IMR-90 (cell line): ENCODE measurements at regions not wholly inside any gene's neighbourhood (a gene's known extent, or its start where the extent isn't known, plus 50 kb on each side); places are given as distances from the start of the nearest gene placed in this dataset.

Experiments used
- ATAC-seq: fragments of 200-7000 bp; cut with Tn5 transposase; 2 replicates; pipeline ENCODE4 v1.9.1; 2020; ENCODE audit warnings: low read depth, mild to moderate bottlenecking, moderate library complexity
- BruUV-seq: library from RNA; stranded (reverse); fragments of 400-500 nt; replicated peaks from 2 replicates; lab custom pipeline; 2021; lab: Mats Ljungman, UMichigan
- CTCF ChIA-PET: fragments of 300-600 bp; formaldehyde crosslinking; extraction: SDS; loops from one replicate; lab custom pipeline; 2021; ENCODE audit warnings: antibody characterized with exemption; lab: Yijun Ruan, JAX
- POLR2A ChIA-PET: fragments of 300-600 bp; sonication (Branson Sonifier 250); formaldehyde crosslinking; loops from one replicate; lab custom pipeline; 2022; ENCODE audit warnings: antibody characterized with exemption; ENCODE audit not compliant: unreplicated experiment; lab: Charles Lee
- DNase-seq: peaks from one replicate; pipeline ENCODE4 v3.0.0; 2013
- H2AFZ ChIP-seq: replicated peaks from 2 replicates; pipeline ENCODE3; 2013; ENCODE audit warnings: low read length, mild to moderate bottlenecking; ENCODE audit not compliant: poor library complexity
- H2AK5ac ChIP-seq: 2 replicates; pipeline ENCODE4 v1.6.1; 2013; ENCODE audit warnings: low read depth, low read length, inconsistent platforms
- H2AK9ac ChIP-seq: replicated peaks from 2 replicates; pipeline ENCODE3; 2013; ENCODE audit warnings: mild to moderate bottlenecking, low read depth, low read length, moderate library complexity; ENCODE audit not compliant: poor library complexity
- H2BK120ac ChIP-seq: 2 replicates; pipeline ENCODE4 v1.6.1; 2013; ENCODE audit warnings: low read depth, low read length, inconsistent platforms
- H2BK15ac ChIP-seq: 3 replicates; pipeline ENCODE4 v1.6.1; 2013; ENCODE audit warnings: low read depth, low read length, inconsistent platforms
- H2BK20ac ChIP-seq: 2 replicates; pipeline ENCODE4 v1.6.1; 2013; ENCODE audit warnings: low read depth, mild to moderate bottlenecking, inconsistent platforms, low read length, moderate library complexity
- H2BK5ac ChIP-seq: 2 replicates; pipeline ENCODE4 v1.6.1; 2013; ENCODE audit warnings: mild to moderate bottlenecking, low read depth, low read length, inconsistent platforms; ENCODE audit not compliant: poor library complexity, severe bottlenecking
- H3K14ac ChIP-seq: replicated peaks from 2 replicates; pipeline ENCODE4 v1.6.1; 2013; ENCODE audit warnings: low read depth, low read length, inconsistent platforms
- H3K18ac ChIP-seq: 2 replicates; pipeline ENCODE4 v1.6.1; 2013; ENCODE audit warnings: low read depth, low read length, control low read depth
- H3K23ac ChIP-seq: 2 replicates; pipeline ENCODE4 v1.6.1; 2013; ENCODE audit warnings: low read depth, low read length, inconsistent platforms
- H3K27ac ChIP-seq: 2 replicates; pipeline ENCODE4 v1.5.1; 2013; ENCODE audit warnings: mild to moderate bottlenecking, control low read depth, low read length; ENCODE audit not compliant: insufficient read depth
- H3K27me3 ChIP-seq: 2 replicates; pipeline ENCODE4 v1.6.1; 2013; ENCODE audit warnings: low read length; ENCODE audit not compliant: control insufficient read depth, insufficient read depth
- H3K36me3 ChIP-seq: 2 replicates; pipeline ENCODE4 v1.6.1; 2013; ENCODE audit warnings: low read length, mixed read lengths; ENCODE audit not compliant: control insufficient read depth, insufficient read depth
- H3K4ac ChIP-seq: 2 replicates; pipeline ENCODE4 v1.6.1; 2013; ENCODE audit warnings: low read depth, low read length, inconsistent platforms
- H3K4me1 ChIP-seq: 2 replicates; pipeline ENCODE4 v1.6.1; 2013; ENCODE audit warnings: low read length, mixed read lengths; ENCODE audit not compliant: control insufficient read depth, insufficient read depth
- H3K4me2 ChIP-seq: 2 replicates; pipeline ENCODE4 v1.6.1; 2013; ENCODE audit warnings: low read depth, mild to moderate bottlenecking, control low read depth, low read length, moderate library complexity
- H3K4me3 ChIP-seq: 2 replicates; pipeline ENCODE4 v1.5.1; 2013; ENCODE audit warnings: low read depth, mild to moderate bottlenecking, control low read depth, low read length, moderate library complexity; ENCODE audit not compliant: insufficient read depth
- H3K56ac ChIP-seq: 2 replicates; pipeline ENCODE4 v1.6.1; 2013; ENCODE audit warnings: low read length, inconsistent platforms; ENCODE audit not compliant: insufficient read depth; ENCODE audit errors: extremely low read depth
- H3K79me1 ChIP-seq, 2 experiments: 2 replicates each; pipeline ENCODE4 v1.6.1; 2013; ENCODE audit warnings: low read length in 2 of 2, inconsistent platforms in 1 of 2, low read depth in 1 of 2
- H3K9ac ChIP-seq: 2 replicates; pipeline ENCODE4 v1.6.1; 2013; ENCODE audit warnings: low read depth, low read length, control low read depth
- H3K9me1 ChIP-seq: 2 replicates; pipeline ENCODE4 v1.6.1; 2013; ENCODE audit warnings: low read length, inconsistent platforms; ENCODE audit not compliant: insufficient read depth
- H3K9me3 ChIP-seq: 2 replicates; pipeline ENCODE4 v1.6.1; 2013; ENCODE audit warnings: low read length; ENCODE audit not compliant: control insufficient read depth, insufficient read depth
- H4K20me1 ChIP-seq: 2 replicates; pipeline ENCODE4 v1.6.1; 2013; ENCODE audit warnings: low read length, inconsistent platforms; ENCODE audit not compliant: insufficient read depth
- H4K5ac ChIP-seq: 2 replicates; pipeline ENCODE4 v1.6.1; 2013; ENCODE audit warnings: mild to moderate bottlenecking, low read depth, low read length, control low read depth
- H4K8ac ChIP-seq, 2 experiments: 2 replicates each; pipeline ENCODE4 v1.6.1; 2013; ENCODE audit warnings: low read depth in 2 of 2, low read length in 2 of 2, control low read depth in 1 of 2, inconsistent platforms in 1 of 2
- H4K91ac ChIP-seq: 2 replicates; pipeline ENCODE4 v1.6.1; 2013; ENCODE audit warnings: low read depth, low read length, inconsistent platforms; ENCODE audit not compliant: insufficient read depth
- BHLHE40 ChIP-seq: fragments of 150-350 bp; IDR thresholded peaks from 2 replicates; pipeline ENCODE4 v1.6.1; 2016; ENCODE audit warnings: mild to moderate bottlenecking, low read depth, low read length
- CHD1 ChIP-seq: IDR thresholded peaks from 2 replicates; pipeline ENCODE4 v1.6.1; 2012; ENCODE audit warnings: low read depth, low read length, improper control_type of control experiment
- FOS ChIP-seq: fragments of 150-350 bp; IDR thresholded peaks from 2 replicates; pipeline ENCODE4 v1.6.1; 2016; ENCODE audit warnings: low read depth, low read length
- RAD21 ChIP-seq: IDR thresholded peaks from 2 replicates; pipeline ENCODE4 v1.6.1; 2012; ENCODE audit warnings: low read length, improper control_type of control experiment
- dilution Hi-C: fragments of 300-500 bp; cut with HindIII; formaldehyde crosslinking; loops from one replicate; pipeline ENCODE4 v1.14.3; 2018; ENCODE audit warnings: low sequenced_read_pairs; ENCODE audit not compliant: unreplicated experiment
- in situ Hi-C: fragments of 300-500 bp; cut with MboI; formaldehyde crosslinking; loops from 3 replicates; pipeline ENCODE4 v1.14.3; 2019; ENCODE audit warnings: low sequenced_read_pairs, inconsistent platforms, mixed read lengths
- intact Hi-C: fragments of 100-400 bp; cut with micrococcal nuclease; formaldehyde crosslinking; loops from 2 replicates; pipeline ENCODE4 v1.10.0; 2022

GRCh38 chr12:74665690-74666089 is 128.1 kb downstream of the ATXN7L3B start:
- no peak overlapping the region for H4K8ac ChIP-seq
- no peak overlapping the region for H3K14ac ChIP-seq
- DNase-seq (no peak), ATAC-seq (no peak)
- H2AK5ac ChIP-seq = no peak overlapping the region
- no peak overlapping the region for H3K23ac ChIP-seq
- H2AK9ac ChIP-seq = no peak overlapping the region
- no peak overlapping the region for H2AFZ ChIP-seq
- ChIA-PET POLR2A (no interaction called here), CTCF (interaction anchor here (0.7 kb wide), 1 partner anchor 10 kb away, joined by 3 read pairs; no protein-coding TSS in a partner anchor)
- H3K4me1 ChIP-seq = no peaks in the 10 kb centered on the region
- H3K79me1 ChIP-seq = no peaks in the 10 kb centered on the region
- H3K4ac ChIP-seq = no peak overlapping the region
- no peak overlapping the region for H3K18ac ChIP-seq
- dilution Hi-C loops (no loop called here), intact Hi-C loops (no loop called here), in situ Hi-C loops (no loop called here)
- H3K9ac ChIP-seq = no peak overlapping the region
- no TSS peak for BruUV-seq
- H3K9me1 ChIP-seq = no peaks in the 10 kb centered on the region
- H3K36me3 ChIP-seq = no peaks in the 10 kb centered on the region
- H4K5ac ChIP-seq = no peak overlapping the region
- no peak overlapping the region for H3K27ac ChIP-seq
- H3K9me3 ChIP-seq = no peaks in the 10 kb centered on the region
- no peak overlapping the region for H2BK120ac ChIP-seq
- H3K4me2 ChIP-seq = no peak overlapping the region
- H3K4me3 ChIP-seq = no peak overlapping the region
- no peak overlapping the region for H2BK20ac ChIP-seq
- no peak for TF ChIP-seq FOS
- TF ChIP-seq CHD1 = no peak
- TF ChIP-seq RAD21 = no peak
- no peak for TF ChIP-seq BHLHE40
- no peak overlapping the region for H2BK5ac ChIP-seq
- H3K27me3 ChIP-seq = no peaks in the 10 kb centered on the region
- no peak overlapping the region for H3K56ac ChIP-seq
- H2BK15ac ChIP-seq = no peak overlapping the region
- H4K91ac ChIP-seq = no peak overlapping the region
- H4K20me1 ChIP-seq = no peaks in the 10 kb centered on the region
